PC-3 (cell line): ENCODE measurements at regions not wholly inside any gene's neighbourhood (a gene's known extent, or its start where the extent isn't known, plus 50 kb on each side); places are given as distances from the start of the nearest gene placed in this dataset.
"Not testable (repeated sequence)": the region's sequence is repeated elsewhere in the genome, so short reads cannot be mapped to it uniquely, and the experiment has no call there.

Source experiments
- EZH2 ChIP-seq: fragments of 300-600 bp; sonication (generic); IDR thresholded peaks from one replicate; pipeline ENCODE4 v1.6.1; 2017; ENCODE audit warnings: antibody characterized with exemption, mild to moderate bottlenecking, low read length; ENCODE audit not compliant: unreplicated experiment
- EZH2phosphoT487 ChIP-seq: fragments of 300-600 bp; sonication (generic); IDR thresholded peaks from 2 replicates; pipeline ENCODE4 v1.6.1; 2018; ENCODE audit warnings: mild to moderate bottlenecking, antibody characterized with exemption, low read length, borderline replicate concordance
- TF ChIP-seq, protein P1 (sequence below): fragments of 300-600 bp; sonication (generic); conservative IDR thresholded peaks from 2 replicates; pipeline ENCODE4 v1.5.1; 2017; ENCODE audit warnings: antibody characterized with exemption, low read depth, mild to moderate bottlenecking, low read length

- TF ChIP-seq, protein P1, sequence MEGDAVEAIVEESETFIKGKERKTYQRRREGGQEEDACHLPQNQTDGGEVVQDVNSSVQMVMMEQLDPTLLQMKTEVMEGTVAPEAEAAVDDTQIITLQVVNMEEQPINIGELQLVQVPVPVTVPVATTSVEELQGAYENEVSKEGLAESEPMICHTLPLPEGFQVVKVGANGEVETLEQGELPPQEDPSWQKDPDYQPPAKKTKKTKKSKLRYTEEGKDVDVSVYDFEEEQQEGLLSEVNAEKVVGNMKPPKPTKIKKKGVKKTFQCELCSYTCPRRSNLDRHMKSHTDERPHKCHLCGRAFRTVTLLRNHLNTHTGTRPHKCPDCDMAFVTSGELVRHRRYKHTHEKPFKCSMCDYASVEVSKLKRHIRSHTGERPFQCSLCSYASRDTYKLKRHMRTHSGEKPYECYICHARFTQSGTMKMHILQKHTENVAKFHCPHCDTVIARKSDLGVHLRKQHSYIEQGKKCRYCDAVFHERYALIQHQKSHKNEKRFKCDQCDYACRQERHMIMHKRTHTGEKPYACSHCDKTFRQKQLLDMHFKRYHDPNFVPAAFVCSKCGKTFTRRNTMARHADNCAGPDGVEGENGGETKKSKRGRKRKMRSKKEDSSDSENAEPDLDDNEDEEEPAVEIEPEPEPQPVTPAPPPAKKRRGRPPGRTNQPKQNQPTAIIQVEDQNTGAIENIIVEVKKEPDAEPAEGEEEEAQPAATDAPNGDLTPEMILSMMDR = not testable (repeated sequence)
- not testable (repeated sequence) for TF ChIP-seq EZH2, EZH2phosphoT487
These were observed 250.5 kb upstream of the NUPR2 start for GRCh38 chr7:56366701-56367100.
